Tibial nerve (tissue), 4 donors: ENCODE measurements at regions not wholly inside any gene's neighbourhood (a gene's known extent, or its start where the extent isn't known, plus 50 kb on each side); places are given as distances from the start of the nearest gene placed in this dataset.
"Not testable (repeated sequence)": the region's sequence is repeated elsewhere in the genome, so short reads cannot be mapped to it uniquely, and the experiment has no call there.

ENCODE experiments used
- CTCF ChIP-seq, 5 experiments: fragments of 200-600 bp in 3 of 5; fragments of 450-650 bp in 2 of 5; sonication (generic) in 3 of 5; IDR thresholded peaks; one replicate each; pipeline ENCODE4 v1.5.1; 2016 to 2019; ENCODE audit warnings: antibody characterized with exemption in 5 of 5, mild to moderate bottlenecking in 3 of 5, moderate library complexity in 2 of 5
- EP300 ChIP-seq, 2 donors: sonication (generic); formaldehyde crosslinking; IDR thresholded peaks; one replicate each; pipeline ENCODE4 v1.6.1; 2017; ENCODE audit warnings: antibody characterized with exemption in 2 of 2, mild to moderate bottlenecking in 1 of 2

- not testable (repeated sequence) for TF ChIP-seq CTCF, EP300 (IDR thresholded peaks at IDR 0.05)
Observed at GRCh38 chr1:173327987-173328386, 120.9 kb upstream of the TNFSF4 start.
